Stimulated activated CD4-positive, alpha-beta T cell treated with anti-CD3 and anti-CD28 coated beads, Interleukin-2, amount 100 ng/mL, for 4 hours (primary cell): ENCODE measurements at regions not wholly inside any gene's neighbourhood (a gene's known extent, or its start where the extent isn't known, plus 50 kb on each side); places are given as distances from the start of the nearest gene placed in this dataset.
"Not testable (repeated sequence)": the region's sequence is repeated elsewhere in the genome, so short reads cannot be mapped to it uniquely, and the experiment has no call there.

Experiments used
- DNase-seq: peaks from one replicate; pipeline ENCODE4 v3.0.0-alpha.2; 2020; ENCODE audit warnings: low read depth

GRCh38 chr10:5268743-5269142, 72.1 kb downstream of the AKR1C4 start:
- no peak for DNase-seq

GRCh38 chr10:5269791-5270190, 73.2 kb downstream of the AKR1C4 start:
- DNase-seq, result no peak

- DNase-seq, result no peak
Observed at GRCh38 chr10:5271526-5271925, 74.9 kb downstream of the AKR1C4 start.

- DNase-seq, result no peak
Observed at GRCh38 chr10:5272065-5272803, 75.6 kb downstream of the AKR1C4 start.

- no peak for DNase-seq
Observed at GRCh38 chr10:5274795-5275194, 78.2 kb downstream of the AKR1C4 start.

- no peak for DNase-seq
Observed at GRCh38 chr10:5281356-5281755, 83.4 kb upstream of the UCN3 start.

GRCh38 chr10:5282137-5282536, 82.6 kb upstream of the UCN3 start:
- no peak for DNase-seq

- DNase-seq, result peak; percentile 51
Observed at GRCh38 chr10:5283305-5284158, 81.2 kb upstream of the UCN3 start.

GRCh38 chr10:5284311-5285057, 80.3 kb upstream of the UCN3 start:
- DNase-seq, result no peak

DNA sequence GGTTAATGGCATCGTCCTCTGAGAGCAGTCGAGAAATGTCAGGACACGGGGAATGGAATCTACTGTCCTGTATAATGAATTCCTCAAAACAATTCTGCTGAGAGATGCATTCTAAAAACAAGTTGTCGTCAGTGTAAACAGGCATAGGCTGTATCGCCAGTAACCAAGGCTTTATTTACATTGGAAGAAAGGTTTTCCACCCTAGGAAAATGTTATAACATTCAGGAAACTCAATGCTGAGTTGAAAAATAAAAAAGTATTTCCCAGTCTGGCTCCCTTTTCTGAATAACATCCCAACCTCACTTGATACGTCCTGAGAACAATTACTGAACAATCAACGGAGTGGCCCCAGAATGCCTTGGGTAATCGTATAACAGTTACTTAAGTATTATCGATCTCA, 79.6 kb upstream of the UCN3 start:
- DNase-seq, result no peak

GRCh38 chr10:5288359-5288758, 76.4 kb upstream of the UCN3 start:
- DNase-seq, result no peak

GRCh38 chr10:5289228-5289627, 75.5 kb upstream of the UCN3 start:
- DNase-seq, result not testable (repeated sequence)

- peak; percentile 56 for DNase-seq
Observed at GRCh38 chr10:5291501-5292195, 73.1 kb upstream of the UCN3 start.

- DNase-seq, result no peak
Observed at GRCh38 chr10:5292196-5292735, 72.5 kb upstream of the UCN3 start.

GRCh38 chr10:5292970-5293369, 71.8 kb upstream of the UCN3 start:
- DNase-seq, result not testable (repeated sequence)

DNA sequence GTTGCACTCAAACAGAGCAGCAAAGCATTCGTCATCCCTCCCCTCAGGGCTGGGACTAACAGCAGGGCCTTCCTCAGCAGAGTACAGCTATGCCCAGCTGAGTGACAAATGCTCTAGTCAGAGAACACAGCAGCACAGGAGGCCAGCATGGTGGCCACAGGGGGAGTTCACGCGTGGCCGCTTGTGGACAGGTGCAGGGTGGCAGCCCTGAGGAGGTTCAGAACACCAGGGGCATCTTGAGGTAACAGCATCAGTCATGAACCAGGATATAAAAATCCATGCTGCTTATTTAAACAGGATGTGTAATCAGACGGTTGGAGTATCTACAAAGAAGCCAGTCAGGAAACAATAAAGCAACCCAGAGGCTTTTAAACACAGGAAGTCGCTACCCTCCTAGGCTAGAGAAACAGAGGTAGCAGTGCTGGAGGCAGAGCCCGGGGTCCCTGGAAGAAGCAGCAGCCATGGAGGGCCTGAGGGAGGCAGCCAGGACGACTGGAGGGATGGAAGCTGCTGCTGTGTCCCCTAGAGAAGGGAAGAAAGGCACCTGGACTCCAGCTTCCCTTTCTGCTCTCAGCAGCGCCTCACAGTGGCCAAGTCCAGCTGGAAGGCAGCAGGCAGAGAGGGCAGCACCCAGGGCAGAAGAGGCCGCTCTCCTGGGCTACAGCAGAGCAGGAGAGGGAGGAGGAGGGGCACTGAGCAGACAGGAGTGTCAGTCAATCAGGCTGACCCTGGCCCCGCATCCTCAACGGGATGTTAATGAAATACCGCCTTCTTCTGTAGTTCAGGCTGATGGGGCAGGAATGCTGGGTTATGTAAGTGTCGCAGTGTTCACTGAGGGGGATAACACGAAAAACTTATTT, 70.8 kb upstream of the UCN3 start:
- DNase-seq, result peak; percentile 63

- DNase-seq, result no peak
Observed at GRCh38 chr10:5297466-5297865, 67.3 kb upstream of the UCN3 start.

DNA sequence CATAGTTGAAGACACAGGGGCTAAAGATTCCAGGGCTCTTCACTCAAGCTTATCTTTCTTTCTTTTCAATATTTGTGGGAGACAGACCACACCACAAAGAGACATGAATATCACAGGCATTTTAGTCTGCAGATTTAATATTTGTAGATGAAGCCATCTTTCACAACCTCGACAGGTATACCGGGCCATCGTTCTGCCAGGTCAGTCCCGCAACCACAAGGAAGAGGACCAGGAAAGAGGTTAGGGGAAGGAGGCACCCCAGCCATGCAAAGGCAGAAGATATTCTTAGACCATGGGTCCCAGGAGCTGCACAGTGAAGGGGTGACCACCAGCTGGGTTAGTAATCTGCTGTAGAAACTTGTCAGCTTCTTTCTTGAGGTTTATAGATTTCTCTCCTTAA, 66.8 kb upstream of the UCN3 start:
- DNase-seq, result no peak

DNA sequence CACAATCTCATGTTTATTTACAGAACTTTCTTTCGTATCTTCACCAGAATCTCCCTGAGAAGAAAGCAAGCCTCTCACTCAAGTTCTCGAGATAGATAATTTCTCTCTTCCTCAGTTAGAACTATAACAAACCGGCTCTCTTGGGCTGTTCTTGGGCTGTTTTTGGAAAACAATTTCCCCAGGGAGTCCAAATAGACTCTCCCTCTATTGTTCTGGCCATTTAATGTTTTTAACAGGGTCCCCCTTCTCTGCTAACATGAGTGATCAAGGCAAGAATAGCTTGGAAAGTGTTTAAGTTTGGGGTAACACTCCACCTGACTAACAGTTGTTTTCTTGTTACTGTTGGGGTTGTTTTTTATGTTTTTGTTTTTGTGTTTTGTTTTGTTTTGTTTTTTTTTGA, 64.8 kb upstream of the UCN3 start:
- DNase-seq, result no peak

GRCh38 chr10:5303504-5303903, 61.3 kb upstream of the UCN3 start:
- no peak for DNase-seq

DNA sequence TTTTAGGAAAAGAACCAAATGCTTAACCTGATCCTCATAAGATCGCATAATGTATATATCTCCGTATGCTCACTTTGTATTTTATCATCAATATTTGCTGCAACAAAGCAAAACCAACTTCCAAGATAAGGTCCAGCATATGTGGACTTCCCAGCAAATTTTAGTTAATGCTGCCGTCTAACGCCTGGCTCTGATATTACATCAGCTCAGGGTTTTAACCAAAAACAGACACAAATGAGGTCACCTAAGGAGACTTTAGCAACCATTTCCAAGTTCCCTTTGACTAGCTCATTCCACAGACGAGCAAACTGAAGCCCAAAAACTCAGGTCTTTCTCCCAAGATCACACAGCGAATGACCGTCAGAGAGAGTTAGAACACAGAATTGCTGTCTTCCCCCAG, 59.4 kb upstream of the UCN3 start:
- no peak for DNase-seq
